ENCODE measurements at regions not wholly inside any gene's neighbourhood (a gene's known extent, or its start where the extent isn't known, plus 50 kb on each side); places are given as distances from the start of the nearest gene placed in this dataset.

DNA sequence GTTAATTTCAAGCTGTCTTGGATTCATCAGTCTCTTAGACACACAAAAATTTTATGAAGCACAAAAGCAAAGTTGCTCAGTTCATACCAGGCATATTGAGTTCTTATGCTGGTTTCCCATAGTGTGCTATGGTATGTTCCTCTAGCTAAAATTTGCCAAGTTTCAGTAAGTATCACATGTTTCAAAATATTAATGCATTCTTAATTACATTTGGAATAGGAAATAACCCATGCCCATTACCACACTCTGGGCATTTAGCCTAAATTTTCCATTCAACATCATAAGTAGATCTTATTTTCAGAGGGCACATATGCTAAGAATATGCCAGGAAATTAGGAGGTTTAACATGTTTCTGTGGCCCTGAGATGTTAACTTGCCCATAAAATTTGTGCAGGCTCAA is 289.9 kb downstream of the SHOX2 start:
- TF ChIP-seq EP300 (IDR thresholded peaks at IDR 0.05), result no peak
- TF ChIP-seq, protein P1, sequence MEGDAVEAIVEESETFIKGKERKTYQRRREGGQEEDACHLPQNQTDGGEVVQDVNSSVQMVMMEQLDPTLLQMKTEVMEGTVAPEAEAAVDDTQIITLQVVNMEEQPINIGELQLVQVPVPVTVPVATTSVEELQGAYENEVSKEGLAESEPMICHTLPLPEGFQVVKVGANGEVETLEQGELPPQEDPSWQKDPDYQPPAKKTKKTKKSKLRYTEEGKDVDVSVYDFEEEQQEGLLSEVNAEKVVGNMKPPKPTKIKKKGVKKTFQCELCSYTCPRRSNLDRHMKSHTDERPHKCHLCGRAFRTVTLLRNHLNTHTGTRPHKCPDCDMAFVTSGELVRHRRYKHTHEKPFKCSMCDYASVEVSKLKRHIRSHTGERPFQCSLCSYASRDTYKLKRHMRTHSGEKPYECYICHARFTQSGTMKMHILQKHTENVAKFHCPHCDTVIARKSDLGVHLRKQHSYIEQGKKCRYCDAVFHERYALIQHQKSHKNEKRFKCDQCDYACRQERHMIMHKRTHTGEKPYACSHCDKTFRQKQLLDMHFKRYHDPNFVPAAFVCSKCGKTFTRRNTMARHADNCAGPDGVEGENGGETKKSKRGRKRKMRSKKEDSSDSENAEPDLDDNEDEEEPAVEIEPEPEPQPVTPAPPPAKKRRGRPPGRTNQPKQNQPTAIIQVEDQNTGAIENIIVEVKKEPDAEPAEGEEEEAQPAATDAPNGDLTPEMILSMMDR (IDR thresholded peaks at IDR 0.05), result no peak
